ENCODE measurements at regions not wholly inside any gene's neighbourhood (a gene's known extent, or its start where the extent isn't known, plus 50 kb on each side); places are given as distances from the start of the nearest gene placed in this dataset.

DNA sequence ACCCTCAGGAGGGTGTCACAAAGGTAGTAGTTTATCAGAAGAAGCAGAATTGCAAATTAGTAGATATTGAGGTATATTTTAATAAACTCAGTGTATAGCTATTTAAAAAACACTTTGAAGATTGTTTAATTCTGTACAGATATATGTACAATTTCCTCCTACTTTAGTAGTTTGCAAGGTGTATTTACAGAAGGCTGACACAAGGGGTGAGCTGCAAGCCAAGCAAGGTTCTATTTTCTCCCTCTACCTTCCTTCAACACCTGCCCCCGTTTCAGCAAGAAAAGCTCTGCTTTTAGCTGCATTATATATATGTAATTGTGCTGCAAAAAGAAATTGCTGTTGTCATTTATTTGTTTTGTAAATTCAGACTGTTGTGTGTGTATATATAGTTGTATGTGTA, 674.2 kb upstream of the PKN2 start:
- in situ Hi-C loops (cut with MboI; ENCODE audit: low sequenced_read_pairs, unreplicated experiment), result no loop called here
- DNase-seq (ENCODE audit: low spot score), result no peak
- no peak for TF ChIP-seq CTCF (IDR thresholded peaks at IDR 0.05; ENCODE audit: borderline replicate concordance, control extremely low read depth, extremely low read depth, insufficient read depth, missing control alignments)

- DNase-seq (ENCODE audit: low spot score), result no peak
These were observed 670.6 kb upstream of the PKN2 start for GRCh38 chr1:88013485-88013884.

GRCh38 chr1:88014131-88014530, 669.9 kb upstream of the PKN2 start:
- in situ Hi-C loops (cut with MboI; ENCODE audit: low sequenced_read_pairs, unreplicated experiment), result no loop called here
- no peak for DNase-seq (ENCODE audit: low spot score)

More at GRCh38 chr1:88013485-88013884, 670.6 kb upstream of the PKN2 start:
- in situ Hi-C loops (cut with MboI; ENCODE audit: low sequenced_read_pairs, unreplicated experiment), result no loop called here
- no peak for TF ChIP-seq CTCF (IDR thresholded peaks at IDR 0.05; ENCODE audit: borderline replicate concordance, control extremely low read depth, extremely low read depth, insufficient read depth, missing control alignments)

DNA sequence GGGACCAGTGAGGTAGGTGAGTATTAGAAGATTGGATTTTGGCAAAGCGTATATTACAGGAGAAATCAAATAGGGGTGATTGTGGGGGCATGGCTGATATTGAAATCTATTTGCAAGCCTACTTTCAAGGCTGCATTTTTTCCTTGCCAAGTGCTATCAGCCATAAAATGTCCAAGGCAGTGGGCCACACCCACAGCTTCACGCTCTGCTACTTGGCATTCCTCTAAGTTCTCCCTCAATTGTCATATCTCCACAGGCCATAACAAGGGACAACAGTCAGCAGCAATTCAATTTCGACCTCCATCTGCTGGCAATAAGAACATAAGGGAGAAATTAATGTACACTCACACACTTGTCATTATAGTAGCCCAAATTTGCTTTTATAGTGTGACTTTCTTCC, 667.1 kb upstream of the PKN2 start:
- in situ Hi-C loops (cut with MboI; ENCODE audit: low sequenced_read_pairs, unreplicated experiment), result no loop called here
- no peak for TF ChIP-seq CTCF (IDR thresholded peaks at IDR 0.05; ENCODE audit: borderline replicate concordance, control extremely low read depth, extremely low read depth, insufficient read depth, missing control alignments)
- no peak for DNase-seq (ENCODE audit: low spot score)

More at GRCh38 chr1:88014131-88014530, 669.9 kb upstream of the PKN2 start:
- no peak for TF ChIP-seq CTCF (IDR thresholded peaks at IDR 0.05; ENCODE audit: borderline replicate concordance, control extremely low read depth, extremely low read depth, insufficient read depth, missing control alignments)

DNA sequence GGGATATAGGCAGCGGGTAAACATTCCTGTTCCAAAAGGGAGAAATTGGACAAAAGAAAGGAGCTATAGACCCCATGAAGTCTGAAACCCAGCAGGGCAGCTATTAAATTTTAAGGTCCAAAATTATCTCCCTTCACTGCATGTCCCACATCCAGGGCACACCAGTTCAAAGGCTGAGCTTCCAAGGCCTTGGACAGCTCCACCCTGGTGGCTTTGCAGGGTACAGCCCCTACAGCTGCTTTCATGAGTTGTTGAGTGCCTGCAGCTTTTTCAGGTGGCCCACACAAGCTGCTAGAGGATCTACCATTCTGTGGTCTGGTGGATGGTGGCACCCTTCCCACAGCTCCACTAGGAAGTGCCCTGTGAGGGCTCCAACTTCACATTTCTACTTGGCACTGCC, 662.5 kb upstream of the PKN2 start:
- TF ChIP-seq CTCF (IDR thresholded peaks at IDR 0.05; ENCODE audit: borderline replicate concordance, control extremely low read depth, extremely low read depth, insufficient read depth, missing control alignments), result no peak
- in situ Hi-C loops (cut with MboI; ENCODE audit: low sequenced_read_pairs, unreplicated experiment), result no loop called here
- DNase-seq (ENCODE audit: low spot score), result no peak

- in situ Hi-C loops (cut with MboI; ENCODE audit: low sequenced_read_pairs, unreplicated experiment), result no loop called here
- TF ChIP-seq CTCF (IDR thresholded peaks at IDR 0.05; ENCODE audit: borderline replicate concordance, control extremely low read depth, extremely low read depth, insufficient read depth, missing control alignments), result no peak
- DNase-seq (ENCODE audit: low spot score), result no peak
These were observed 661.6 kb upstream of the PKN2 start for GRCh38 chr1:88022516-88022915.

- in situ Hi-C loops (cut with MboI; ENCODE audit: low sequenced_read_pairs, unreplicated experiment), result no loop called here
- no peak for DNase-seq (ENCODE audit: low spot score)
- no peak for TF ChIP-seq CTCF (IDR thresholded peaks at IDR 0.05; ENCODE audit: borderline replicate concordance, control extremely low read depth, extremely low read depth, insufficient read depth, missing control alignments)
These were observed 654.9 kb upstream of the PKN2 start for GRCh38 chr1:88029142-88029541.
